Inferior parietal cortex (tissue), 1 donor: ENCODE measurements at regions not wholly inside any gene's neighbourhood (a gene's known extent, or its start where the extent isn't known, plus 50 kb on each side); places are given as distances from the start of the nearest gene placed in this dataset.
A peak's percentile ranks its signal among the peaks of the same experiment; 100 is the strongest.

Experiments used
- DNase-seq: peaks from one replicate; pipeline ENCODE4 v3.0.0-alpha.2; 2016; ENCODE audit errors: extremely low spot score

- DNase-seq: no peak
Measured at GRCh38 chr2:181188605-181189004, 208.2 kb downstream of the UBE2E3 start.

- no peak for DNase-seq
Measured at GRCh38 chr2:181189951-181190350, 209.5 kb downstream of the UBE2E3 start.

- DNase-seq: no peak
Measured at GRCh38 chr2:181190711-181191110, 210.3 kb downstream of the UBE2E3 start.

- no peak for DNase-seq
Measured at GRCh38 chr2:181193550-181193949, 213.1 kb downstream of the UBE2E3 start.

- DNase-seq: no peak
Measured at GRCh38 chr2:181196401-181196800, 216.0 kb downstream of the UBE2E3 start.

GRCh38 chr2:181197140-181197760 lies 216.8 kb downstream of the UBE2E3 start:
- no peak for DNase-seq

GRCh38 chr2:181198183-181198864 lies 217.9 kb downstream of the UBE2E3 start:
- DNase-seq: no peak

- DNase-seq: no peak
Measured at GRCh38 chr2:181203412-181203811, 223.0 kb downstream of the UBE2E3 start.

GRCh38 chr2:181203916-181204315 lies 223.5 kb downstream of the UBE2E3 start:
- DNase-seq: no peak

GRCh38 chr2:181218401-181218821 lies 238.0 kb downstream of the UBE2E3 start:
- peak; percentile 7 for DNase-seq

GRCh38 chr2:181223234-181223633 lies 234.0 kb upstream of the ITGA4 start:
- no peak for DNase-seq

GRCh38 chr2:181224866-181225265 lies 232.3 kb upstream of the ITGA4 start:
- no peak for DNase-seq

GRCh38 chr2:181228661-181229060 lies 228.5 kb upstream of the ITGA4 start:
- no peak for DNase-seq

- no peak for DNase-seq
Measured at GRCh38 chr2:181231151-181231550, 226.0 kb upstream of the ITGA4 start.

- peak; percentile 21 for DNase-seq
Measured at GRCh38 chr2:181231886-181232621, 225.1 kb upstream of the ITGA4 start.

GRCh38 chr2:181234487-181234891 lies 222.7 kb upstream of the ITGA4 start:
- no peak for DNase-seq

- no peak for DNase-seq
Measured at GRCh38 chr2:181235011-181235410, 222.2 kb upstream of the ITGA4 start.

GRCh38 chr2:181235683-181236459 lies 221.3 kb upstream of the ITGA4 start:
- DNase-seq: no peak

- no peak for DNase-seq
Measured at GRCh38 chr2:181239201-181239799, 217.9 kb upstream of the ITGA4 start.

GRCh38 chr2:181240844-181241243 lies 216.3 kb upstream of the ITGA4 start:
- no peak for DNase-seq

GRCh38 chr2:181241366-181241765 lies 215.8 kb upstream of the ITGA4 start:
- no peak for DNase-seq

- no peak for DNase-seq
Measured at GRCh38 chr2:181241797-181242196, 215.4 kb upstream of the ITGA4 start.
